GM18519 (cell line): ENCODE measurements at regions not wholly inside any gene's neighbourhood (a gene's known extent, or its start where the extent isn't known, plus 50 kb on each side); places are given as distances from the start of the nearest gene placed in this dataset.

Experiments used
- ATAC-seq: cut with Tn5 transposase; IDR thresholded peaks from one replicate; pipeline ENCODE4 v1.9.1; 2021; ENCODE audit warnings: mild to moderate bottlenecking, moderate library complexity; ENCODE audit not compliant: unreplicated experiment, low FRiP score

GRCh38 chr4:31045151-31045550 lies 325.0 kb downstream of the PCDH7 start:
- no peak for ATAC-seq

- no peak for ATAC-seq
These were observed 325.7 kb downstream of the PCDH7 start for GRCh38 chr4:31045724-31046318.

GRCh38 chr4:31051151-31051550 lies 331.0 kb downstream of the PCDH7 start:
- ATAC-seq = no peak

- no peak for ATAC-seq
These were observed 331.4 kb downstream of the PCDH7 start for GRCh38 chr4:31051565-31051964.

- no peak for ATAC-seq
These were observed 332.4 kb downstream of the PCDH7 start for GRCh38 chr4:31052519-31052918.

GRCh38 chr4:31053451-31053850 lies 333.3 kb downstream of the PCDH7 start:
- no peak for ATAC-seq

- ATAC-seq = no peak
These were observed 334.1 kb downstream of the PCDH7 start for GRCh38 chr4:31054295-31054694.

- no peak for ATAC-seq
These were observed 338.5 kb downstream of the PCDH7 start for GRCh38 chr4:31058656-31059055.

- ATAC-seq = no peak
These were observed 339.8 kb downstream of the PCDH7 start for GRCh38 chr4:31059753-31060522.

- no peak for ATAC-seq
These were observed 344.9 kb downstream of the PCDH7 start for GRCh38 chr4:31065086-31065485.

- no peak for ATAC-seq
These were observed 348.3 kb downstream of the PCDH7 start for GRCh38 chr4:31068257-31069075.

- ATAC-seq = no peak
These were observed 349.0 kb downstream of the PCDH7 start for GRCh38 chr4:31069151-31069550.

- ATAC-seq = no peak
These were observed 351.6 kb downstream of the PCDH7 start for GRCh38 chr4:31071508-31072486.

GRCh38 chr4:31075969-31076368 lies 355.8 kb downstream of the PCDH7 start:
- ATAC-seq = no peak

- no peak for ATAC-seq
These were observed 358.5 kb downstream of the PCDH7 start for GRCh38 chr4:31078661-31079060.

GRCh38 chr4:31080887-31081286 lies 360.7 kb downstream of the PCDH7 start:
- no peak for ATAC-seq

- no peak for ATAC-seq
These were observed 361.2 kb downstream of the PCDH7 start for GRCh38 chr4:31081366-31081765.

GRCh38 chr4:31083456-31083855 lies 363.3 kb downstream of the PCDH7 start:
- no peak for ATAC-seq

- ATAC-seq = no peak
These were observed 364.7 kb downstream of the PCDH7 start for GRCh38 chr4:31084806-31085416.

GRCh38 chr4:31085689-31086088 lies 365.5 kb downstream of the PCDH7 start:
- no peak for ATAC-seq
